HEK293 (cell line): ENCODE measurements at regions not wholly inside any gene's neighbourhood (a gene's known extent, or its start where the extent isn't known, plus 50 kb on each side); places are given as distances from the start of the nearest gene placed in this dataset.

ENCODE experiments used
- CTCF ChIA-PET: fragments of 350-600 bp; formaldehyde crosslinking; extraction: SDS; loops from one replicate; lab custom pipeline; 2021; ENCODE audit warnings: antibody characterized with exemption; lab: Yijun Ruan, JAX
- POLR2A ChIA-PET: fragments of 300-600 bp; formaldehyde crosslinking; extraction: SDS; loops from one replicate; lab custom pipeline; 2020; ENCODE audit warnings: antibody characterized with exemption, inconsistent platforms; lab: Yijun Ruan, JAX
- H3K27ac ChIP-seq: fragments of 200-500 bp; sonication (Bioruptor generic); 2 replicates; pipeline ENCODE4 v1.5.1; 2014; ENCODE audit warnings: low read depth, low read length, control low read depth, inconsistent platforms; ENCODE audit errors: extremely low read depth
- H3K36me3 ChIP-seq, 2 experiments: fragments of 200-500 bp in 1 of 2; sonication (Bioruptor generic) in 1 of 2; 1 replicate in 1 of 2; 2 replicates in 1 of 2; pipeline ENCODE4 v1.5.1; 2014 to 2017; ENCODE audit warnings: inconsistent platforms in 2 of 2, low read length in 2 of 2; ENCODE audit not compliant: control insufficient read depth in 2 of 2, insufficient read depth in 1 of 2
- H3K4me1 ChIP-seq: fragments of 200-500 bp; sonication (Bioruptor generic); 2 replicates; pipeline ENCODE4 v1.5.1; 2014; ENCODE audit warnings: mild to moderate bottlenecking, low read length, inconsistent platforms; ENCODE audit not compliant: control insufficient read depth, insufficient read depth
- H3K4me3 ChIP-seq: 2 replicates; pipeline ENCODE4 v1.5.1; 2011; ENCODE audit warnings: low read depth, mild to moderate bottlenecking, control low read depth, low read length, moderate library complexity
- H3K9me3 ChIP-seq: fragments of 200-500 bp; sonication (Bioruptor generic); 2 replicates; pipeline ENCODE4 v1.5.1; 2014; ENCODE audit warnings: low read depth, low read length, inconsistent platforms; ENCODE audit not compliant: control insufficient read depth, insufficient read depth
- GLIS2 ChIP-seq: fragments of 450-650 bp; formaldehyde crosslinking; IDR thresholded peaks from 2 replicates; pipeline ENCODE4 v1.5.1; 2016; ENCODE audit warnings: missing biosample characterization, missing genetic modification characterization
- IKZF3 ChIP-seq: fragments of 450-650 bp; IDR thresholded peaks from 2 replicates; pipeline ENCODE4 v1.5.0; 2018; ENCODE audit warnings: missing biosample characterization, mild to moderate bottlenecking, missing genetic modification characterization, moderate library complexity
- MZF1 ChIP-seq: fragments of 450-650 bp; formaldehyde crosslinking; IDR thresholded peaks from 2 replicates; pipeline ENCODE4 v1.5.1; 2017; ENCODE audit warnings: missing biosample characterization, missing genetic modification characterization, borderline replicate concordance
- ZBTB17 ChIP-seq: fragments of 450-650 bp; formaldehyde crosslinking; IDR thresholded peaks from 2 replicates; pipeline ENCODE4 v1.5.1; 2016; ENCODE audit warnings: missing biosample characterization, missing genetic modification characterization
- ZBTB20 ChIP-seq: fragments of 450-650 bp; formaldehyde crosslinking; IDR thresholded peaks from 2 replicates; pipeline ENCODE4 v1.5.1; 2016; ENCODE audit warnings: missing biosample characterization, missing genetic modification characterization
- ZBTB21 ChIP-seq: fragments of 450-650 bp; formaldehyde crosslinking; IDR thresholded peaks from 2 replicates; pipeline ENCODE4 v1.5.1; 2017; ENCODE audit warnings: missing biosample characterization, missing genetic modification characterization
- ZBTB48 ChIP-seq: fragments of 450-650 bp; formaldehyde crosslinking; IDR thresholded peaks from 2 replicates; pipeline ENCODE4 v1.5.1; 2016; ENCODE audit warnings: missing biosample characterization, missing genetic modification characterization
- ZFP3 ChIP-seq: fragments of 450-650 bp; formaldehyde crosslinking; IDR thresholded peaks from 2 replicates; pipeline ENCODE4 v1.5.1; 2016; ENCODE audit warnings: low read depth, missing biosample characterization, missing genetic modification characterization
- ZFP37 ChIP-seq: fragments of 450-650 bp; formaldehyde crosslinking; IDR thresholded peaks from 2 replicates; pipeline ENCODE4 v1.5.1; 2016; ENCODE audit warnings: missing biosample characterization, missing genetic modification characterization
- ZFP69B ChIP-seq: fragments of 450-650 bp; formaldehyde crosslinking; IDR thresholded peaks from 2 replicates; pipeline ENCODE4 v1.5.1; 2016; ENCODE audit warnings: missing biosample characterization, missing genetic modification characterization
- ZNF140 ChIP-seq: fragments of 450-650 bp; formaldehyde crosslinking; IDR thresholded peaks from 2 replicates; pipeline ENCODE4 v1.5.1; 2016; ENCODE audit warnings: missing biosample characterization, missing genetic modification characterization
- ZNF16 ChIP-seq: fragments of 450-650 bp; formaldehyde crosslinking; IDR thresholded peaks from 2 replicates; pipeline ENCODE4 v1.5.1; 2016; ENCODE audit warnings: low read depth, missing biosample characterization, missing genetic modification characterization
- ZNF169 ChIP-seq: fragments of 450-650 bp; formaldehyde crosslinking; IDR thresholded peaks from 2 replicates; pipeline ENCODE4 v1.5.1; 2016; ENCODE audit warnings: missing biosample characterization, missing genetic modification characterization
- ZNF221 ChIP-seq: fragments of 450-650 bp; formaldehyde crosslinking; IDR thresholded peaks from 2 replicates; pipeline ENCODE4 v1.5.1; 2017; ENCODE audit warnings: missing biosample characterization, missing genetic modification characterization, borderline replicate concordance
- ZNF350 ChIP-seq: fragments of 450-650 bp; formaldehyde crosslinking; IDR thresholded peaks from 2 replicates; pipeline ENCODE4 v1.5.0; 2017; ENCODE audit warnings: missing biosample characterization, mild to moderate bottlenecking, missing genetic modification characterization
- ZNF558 ChIP-seq: fragments of 450-650 bp; formaldehyde crosslinking; IDR thresholded peaks from 2 replicates; pipeline ENCODE4 v1.5.1; 2016; ENCODE audit warnings: missing biosample characterization, missing genetic modification characterization
- ZNF610 ChIP-seq: fragments of 450-650 bp; formaldehyde crosslinking; IDR thresholded peaks from 2 replicates; pipeline ENCODE4 v1.5.1; 2016; ENCODE audit warnings: missing biosample characterization, missing genetic modification characterization, borderline replicate concordance
- ZNF629 ChIP-seq: fragments of 450-650 bp; formaldehyde crosslinking; IDR thresholded peaks from 2 replicates; pipeline ENCODE4 v1.5.1; 2017; ENCODE audit warnings: missing biosample characterization, missing genetic modification characterization
- ZNF660 ChIP-seq: fragments of 450-650 bp; IDR thresholded peaks from 2 replicates; pipeline ENCODE4 v1.5.1; 2018; ENCODE audit warnings: missing biosample characterization, mild to moderate bottlenecking, missing genetic modification characterization
- ZNF664 ChIP-seq: fragments of 450-650 bp; formaldehyde crosslinking; IDR thresholded peaks from 2 replicates; pipeline ENCODE4 v1.5.1; 2016; ENCODE audit warnings: missing biosample characterization, missing genetic modification characterization
- ZNF670 ChIP-seq: fragments of 450-650 bp; formaldehyde crosslinking; IDR thresholded peaks from 2 replicates; pipeline ENCODE4 v1.5.1; 2016; ENCODE audit warnings: missing biosample characterization, missing genetic modification characterization, low read depth
- ZNF677 ChIP-seq: fragments of 450-650 bp; IDR thresholded peaks from 2 replicates; pipeline ENCODE4 v1.5.0; 2018; ENCODE audit warnings: missing biosample characterization, mild to moderate bottlenecking, missing genetic modification characterization, moderate library complexity
- ZNF701 ChIP-seq: fragments of 450-650 bp; formaldehyde crosslinking; IDR thresholded peaks from 2 replicates; pipeline ENCODE4 v1.5.1; 2016; ENCODE audit warnings: missing biosample characterization, missing genetic modification characterization
- ZNF707 ChIP-seq: fragments of 450-650 bp; formaldehyde crosslinking; IDR thresholded peaks from 2 replicates; pipeline ENCODE4 v1.5.1; 2016; ENCODE audit warnings: missing biosample characterization, missing genetic modification characterization
- ZSCAN16 ChIP-seq: fragments of 450-650 bp; formaldehyde crosslinking; IDR thresholded peaks from 2 replicates; pipeline ENCODE4 v1.5.1; 2016; ENCODE audit warnings: missing biosample characterization, missing genetic modification characterization
- TF ChIP-seq, protein P1 (sequence below): fragments of 450-650 bp; formaldehyde crosslinking; IDR thresholded peaks from 2 replicates; pipeline ENCODE4 v1.5.1; 2016; ENCODE audit warnings: missing biosample characterization, missing genetic modification characterization
- TF ChIP-seq, protein P2 (sequence below): fragments of 450-650 bp; formaldehyde crosslinking; IDR thresholded peaks from 2 replicates; pipeline ENCODE4 v1.5.1; 2017; ENCODE audit warnings: missing biosample characterization, missing genetic modification characterization
- TF ChIP-seq, protein P3 (sequence below): fragments of 450-650 bp; formaldehyde crosslinking; IDR thresholded peaks from 2 replicates; pipeline ENCODE4 v1.5.1; 2016; ENCODE audit warnings: missing biosample characterization, missing genetic modification characterization

DNA sequence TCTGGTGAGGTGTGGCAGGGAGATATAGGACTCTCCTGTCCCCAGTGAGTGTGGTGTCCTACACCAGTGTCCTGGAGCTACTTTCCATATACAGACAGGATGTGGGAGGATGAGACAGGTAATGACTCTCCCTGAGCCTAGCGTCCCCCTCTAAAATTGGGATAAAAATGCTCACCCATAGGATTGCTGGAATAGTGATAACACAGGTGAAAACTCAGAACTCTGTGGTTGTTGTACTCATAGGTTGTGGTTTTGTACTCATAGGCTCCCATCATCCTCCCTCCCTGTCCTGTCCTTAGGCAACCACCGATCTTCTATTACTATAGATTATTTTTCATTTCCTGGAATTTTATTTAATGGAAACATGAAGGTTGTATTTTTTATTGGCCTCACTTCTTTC is 60.7 kb upstream of the NXF3 start (continued):
- TF ChIP-seq, protein P1, sequence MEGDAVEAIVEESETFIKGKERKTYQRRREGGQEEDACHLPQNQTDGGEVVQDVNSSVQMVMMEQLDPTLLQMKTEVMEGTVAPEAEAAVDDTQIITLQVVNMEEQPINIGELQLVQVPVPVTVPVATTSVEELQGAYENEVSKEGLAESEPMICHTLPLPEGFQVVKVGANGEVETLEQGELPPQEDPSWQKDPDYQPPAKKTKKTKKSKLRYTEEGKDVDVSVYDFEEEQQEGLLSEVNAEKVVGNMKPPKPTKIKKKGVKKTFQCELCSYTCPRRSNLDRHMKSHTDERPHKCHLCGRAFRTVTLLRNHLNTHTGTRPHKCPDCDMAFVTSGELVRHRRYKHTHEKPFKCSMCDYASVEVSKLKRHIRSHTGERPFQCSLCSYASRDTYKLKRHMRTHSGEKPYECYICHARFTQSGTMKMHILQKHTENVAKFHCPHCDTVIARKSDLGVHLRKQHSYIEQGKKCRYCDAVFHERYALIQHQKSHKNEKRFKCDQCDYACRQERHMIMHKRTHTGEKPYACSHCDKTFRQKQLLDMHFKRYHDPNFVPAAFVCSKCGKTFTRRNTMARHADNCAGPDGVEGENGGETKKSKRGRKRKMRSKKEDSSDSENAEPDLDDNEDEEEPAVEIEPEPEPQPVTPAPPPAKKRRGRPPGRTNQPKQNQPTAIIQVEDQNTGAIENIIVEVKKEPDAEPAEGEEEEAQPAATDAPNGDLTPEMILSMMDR = no peak
- TF ChIP-seq ZNF670 = no peak
- TF ChIP-seq ZBTB20 (tag by site-specific recombination) = no peak
- TF ChIP-seq, protein P2, sequence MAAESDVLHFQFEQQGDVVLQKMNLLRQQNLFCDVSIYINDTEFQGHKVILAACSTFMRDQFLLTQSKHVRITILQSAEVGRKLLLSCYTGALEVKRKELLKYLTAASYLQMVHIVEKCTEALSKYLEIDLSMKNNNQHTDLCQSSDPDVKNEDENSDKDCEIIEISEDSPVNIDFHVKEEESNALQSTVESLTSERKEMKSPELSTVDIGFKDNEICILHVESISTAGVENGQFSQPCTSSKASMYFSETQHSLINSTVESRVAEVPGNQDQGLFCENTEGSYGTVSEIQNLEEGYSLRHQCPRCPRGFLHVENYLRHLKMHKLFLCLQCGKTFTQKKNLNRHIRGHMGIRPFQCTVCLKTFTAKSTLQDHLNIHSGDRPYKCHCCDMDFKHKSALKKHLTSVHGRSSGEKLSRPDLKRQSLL (tag by site-specific recombination) = no peak
- TF ChIP-seq GLIS2 (tag by site-specific recombination) = no peak
- TF ChIP-seq, all 188 proteins: peak for 0

DNA sequence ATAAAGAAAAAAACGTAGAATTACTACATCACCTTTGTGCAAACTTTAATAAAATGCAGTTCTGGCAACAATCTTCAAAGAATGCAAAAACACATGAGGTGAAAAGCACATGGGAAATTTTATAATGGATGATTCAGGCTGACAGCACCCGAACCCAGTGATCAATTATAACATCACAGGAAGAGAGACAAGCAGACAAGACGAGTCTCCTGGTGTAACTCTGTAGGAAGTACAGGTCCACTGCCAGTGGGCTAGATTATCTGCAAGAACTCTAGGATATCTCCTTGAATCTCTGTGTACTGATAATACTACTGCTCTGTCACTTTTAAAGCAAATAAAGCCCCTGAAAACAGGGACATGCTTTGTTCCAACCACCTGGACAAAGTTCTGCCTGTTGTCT is 58.9 kb upstream of the NXF3 start:
- no peak overlapping the region for H3K27ac ChIP-seq
- POLR2A ChIA-PET = no interaction called here
- CTCF ChIA-PET = no interaction called here
- H3K9me3 ChIP-seq = no peaks in the 10 kb centered on the region
- no peaks in the 10 kb centered on the region for H3K36me3 ChIP-seq
- H3K4me1 ChIP-seq = no peaks in the 10 kb centered on the region
- no peak overlapping the region for H3K4me3 ChIP-seq
- TF ChIP-seq ZNF16 = no peak
- no peak for TF ChIP-seq ZFP69B (tag by site-specific recombination)
- TF ChIP-seq MZF1 (tag by site-specific recombination) = no peak
- no peak for TF ChIP-seq ZNF169
- no peak for TF ChIP-seq ZNF140
- TF ChIP-seq ZNF221 = no peak
- TF ChIP-seq ZBTB17 (tag by site-specific recombination) = no peak
- no peak for TF ChIP-seq ZSCAN16 (tag by site-specific recombination)

DNA sequence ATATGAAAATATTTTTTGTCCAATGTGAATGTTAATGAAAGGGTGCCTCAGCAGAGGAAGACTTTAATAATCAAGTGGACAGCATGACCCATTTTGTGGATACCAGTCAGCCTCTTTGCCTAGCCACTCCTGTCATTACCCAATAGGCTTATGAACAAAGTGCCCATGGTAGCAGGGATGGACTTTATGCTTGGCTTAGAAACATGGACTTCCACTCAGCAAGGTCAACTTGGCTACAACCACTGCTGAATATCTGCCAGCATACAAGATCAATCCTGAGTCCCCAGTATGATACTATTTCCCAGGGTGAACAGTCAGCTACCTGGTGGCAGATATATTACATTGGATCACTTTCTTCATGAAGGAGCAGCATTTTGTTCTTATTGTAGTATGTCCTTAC is 56.7 kb upstream of the NXF3 start:
- CTCF ChIA-PET = interaction anchor here (0.6 to 1.0 kb wide), 2 partner anchors 73 to 199 kb away, joined by 4 read pairs; no protein-coding TSS in a partner anchor

DNA sequence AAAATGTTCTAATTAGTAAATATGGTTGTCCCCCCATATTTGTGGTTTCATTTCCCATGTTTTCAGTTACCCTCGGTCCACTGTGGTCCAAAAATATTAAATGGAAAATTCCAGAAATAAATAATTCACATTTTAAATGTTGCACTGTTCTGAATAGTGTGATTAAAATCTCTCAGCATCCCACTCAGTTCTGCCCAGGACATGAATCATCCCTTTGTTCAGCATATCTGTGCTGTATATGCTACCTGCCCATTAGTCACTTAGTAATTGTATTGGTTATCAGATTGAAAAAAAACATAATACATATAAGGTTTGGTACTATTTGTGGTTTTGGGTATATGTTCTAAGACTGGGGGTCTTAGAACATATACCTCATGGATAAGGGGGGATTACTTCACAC is 55.1 kb upstream of the NXF3 start:
- H3K4me3 ChIP-seq = no peak overlapping the region
- ChIA-PET POLR2A (no interaction called here), CTCF (interaction anchor here (1.1 kb wide), 1 partner anchor 9 kb away, joined by 3 read pairs; no protein-coding TSS in a partner anchor)
- TF ChIP-seq ZNF660 (tag by site-specific recombination) (no peak), ZNF664 (no peak), IKZF3 (tag by site-specific recombination) (no peak), ZNF707 (tag by site-specific recombination) (no peak), ZNF701 (no peak)
- TF ChIP-seq, protein P3, sequence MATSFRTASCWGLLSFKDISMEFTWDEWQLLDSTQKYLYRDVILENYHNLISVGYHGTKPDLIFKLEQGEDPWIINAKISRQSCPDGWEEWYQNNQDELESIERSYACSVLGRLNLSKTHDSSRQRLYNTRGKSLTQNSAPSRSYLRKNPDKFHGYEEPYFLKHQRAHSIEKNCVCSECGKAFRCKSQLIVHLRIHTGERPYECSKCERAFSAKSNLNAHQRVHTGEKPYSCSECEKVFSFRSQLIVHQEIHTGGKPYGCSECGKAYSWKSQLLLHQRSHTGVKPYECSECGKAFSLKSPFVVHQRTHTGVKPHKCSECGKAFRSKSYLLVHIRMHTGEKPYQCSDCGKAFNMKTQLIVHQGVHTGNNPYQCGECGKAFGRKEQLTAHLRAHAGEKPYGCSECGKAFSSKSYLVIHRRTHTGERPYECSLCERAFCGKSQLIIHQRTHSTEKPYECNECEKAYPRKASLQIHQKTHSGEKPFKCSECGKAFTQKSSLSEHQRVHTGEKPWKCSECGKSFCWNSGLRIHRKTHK (tag by site-specific recombination) = no peak
- H3K9me3 ChIP-seq = no peaks in the 10 kb centered on the region
- no peaks in the 10 kb centered on the region for H3K36me3 ChIP-seq
- no peaks in the 10 kb centered on the region for H3K4me1 ChIP-seq
- no peak overlapping the region for H3K27ac ChIP-seq

More for the DNA sequence above, 56.7 kb upstream of the NXF3 start:
- no peaks in the 10 kb centered on the region for H3K9me3 ChIP-seq
- H3K4me1 ChIP-seq = no peaks in the 10 kb centered on the region
- TF ChIP-seq ZFP37 (no peak), ZBTB48 (tag by site-specific recombination) (no peak), ZFP3 (no peak), ZBTB21 (no peak), ZNF629 (tag by site-specific recombination) (no peak), ZNF558 (tag by site-specific recombination) (no peak), ZNF610 (tag by site-specific recombination) (no peak), ZNF350 (no peak), ZBTB17 (tag by site-specific recombination) (no peak), ZNF677 (tag by site-specific recombination) (no peak)
- TF ChIP-seq, all 188 proteins: peak for 0
- no peak overlapping the region for H3K27ac ChIP-seq
- H3K36me3 ChIP-seq = no peaks in the 10 kb centered on the region
- H3K4me3 ChIP-seq = no peak overlapping the region
- POLR2A ChIA-PET = no interaction called here
